ENCODE measurements at regions not wholly inside any gene's neighbourhood (a gene's known extent, or its start where the extent isn't known, plus 50 kb on each side); places are given as distances from the start of the nearest gene placed in this dataset.

GRCh38 chr4:156672492-156673305 is 298.9 kb downstream of the PDGFC start:
- ChIA-PET RAD21 (ENCODE audit: low non-redundant PET in 1 of 2, low total read pairs in 2 of 2, uncharacterized antibody in 2 of 2, unreplicated experiment in 2 of 2) (no interaction called here), CTCF (interaction anchor here (1.3 kb wide), 1 partner anchor 296 kb away, joined by 3 read pairs; no protein-coding TSS in a partner anchor), POLR2A (no interaction called here)
- Histone ChIP-seq H3K9me3 (ENCODE audit: control insufficient read depth in 1 of 2, insufficient read depth in 1 of 2, low read depth in 1 of 2, low read length in 2 of 2) (no peaks in the 10 kb centered on the region), H3K4me1 (ENCODE audit: control insufficient read depth in 1 of 2, insufficient read depth in 2 of 2, low read length in 2 of 2) (peaks cover 0 to 18% of the 10 kb centered on the region in 2 experiments; a peak in 2 of 4 replicates), H4K20me1 (ENCODE audit: insufficient read depth) (no peaks in the 10 kb centered on the region), H3K4me2 (ENCODE audit: low read length) (peak overlapping the region; percentile 53), H3K9ac (ENCODE audit: low read length) (no peak overlapping the region), H3K27ac (ENCODE audit: low read depth, low read length) (no peak overlapping the region), H3K36me3 (ENCODE audit: control insufficient read depth in 1 of 2, insufficient read depth in 2 of 2, low read length in 2 of 2) (no peaks in the 10 kb centered on the region), H3K9me2 (ENCODE audit: insufficient read depth) (no peaks in the 10 kb centered on the region), H2AFZ (ENCODE audit: low read depth, low read length, poor library complexity, severe bottlenecking) (peak overlapping the region; percentile 67), H3K27me3 (ENCODE audit: insufficient read depth, low read length) (no peaks in the 10 kb centered on the region), H3K79me2 (ENCODE audit: insufficient read depth, low read length) (no peaks in the 10 kb centered on the region), H3K4me3 (replicated peaks in 1 of 2; ENCODE audit: low read depth in 1 of 2, low read length in 2 of 2) (peak overlapping the region in 1 of 2 experiments; percentile 16; a peak in 2 of 4 replicates)
- BruUV-seq (replicated peaks): no TSS peak
- DNase-seq (ENCODE audit: low read depth, low spot score): peak; percentile 26
- ATAC-seq: peak; percentile 75
- intact Hi-C loops (cut with micrococcal nuclease): loop anchor here (10.0 kb wide), 1 partner anchor 378 kb away; no protein-coding TSS in a partner anchor
- 0 out of 2 replicates have a peak, but pooled peaks have one; percentile 16 for TF ChIP-seq FOSL1 (IDR thresholded peaks at IDR 0.05; ENCODE audit: low read depth)
- TF ChIP-seq CBX3 (IDR thresholded peaks at IDR 0.05; ENCODE audit: low read depth): no peak
- 0 out of 2 replicates have a peak, but pooled peaks have one; percentile 17 for TF ChIP-seq CEBPB (IDR thresholded peaks at IDR 0.05; ENCODE audit: low read depth)
- no peak for TF ChIP-seq EZH2phosphoT487 (IDR thresholded peaks at IDR 0.05; ENCODE audit: borderline replicate concordance)
- no peak for TF ChIP-seq POLR2AphosphoS5 (IDR thresholded peaks at IDR 0.05; ENCODE audit: low read depth, low read length)
- TF ChIP-seq SP1 (IDR thresholded peaks at IDR 0.05; ENCODE audit: low read depth): no peak
- TF ChIP-seq EZH2 (IDR thresholded peaks at IDR 0.05): no peak
- TF ChIP-seq, protein P1, sequence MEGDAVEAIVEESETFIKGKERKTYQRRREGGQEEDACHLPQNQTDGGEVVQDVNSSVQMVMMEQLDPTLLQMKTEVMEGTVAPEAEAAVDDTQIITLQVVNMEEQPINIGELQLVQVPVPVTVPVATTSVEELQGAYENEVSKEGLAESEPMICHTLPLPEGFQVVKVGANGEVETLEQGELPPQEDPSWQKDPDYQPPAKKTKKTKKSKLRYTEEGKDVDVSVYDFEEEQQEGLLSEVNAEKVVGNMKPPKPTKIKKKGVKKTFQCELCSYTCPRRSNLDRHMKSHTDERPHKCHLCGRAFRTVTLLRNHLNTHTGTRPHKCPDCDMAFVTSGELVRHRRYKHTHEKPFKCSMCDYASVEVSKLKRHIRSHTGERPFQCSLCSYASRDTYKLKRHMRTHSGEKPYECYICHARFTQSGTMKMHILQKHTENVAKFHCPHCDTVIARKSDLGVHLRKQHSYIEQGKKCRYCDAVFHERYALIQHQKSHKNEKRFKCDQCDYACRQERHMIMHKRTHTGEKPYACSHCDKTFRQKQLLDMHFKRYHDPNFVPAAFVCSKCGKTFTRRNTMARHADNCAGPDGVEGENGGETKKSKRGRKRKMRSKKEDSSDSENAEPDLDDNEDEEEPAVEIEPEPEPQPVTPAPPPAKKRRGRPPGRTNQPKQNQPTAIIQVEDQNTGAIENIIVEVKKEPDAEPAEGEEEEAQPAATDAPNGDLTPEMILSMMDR (IDR thresholded peaks at IDR 0.05 in 2 of 3, conservative IDR thresholded peaks at IDR 0.05 in 1 of 3; ENCODE audit: borderline replicate concordance in 1 of 3, insufficient read depth in 1 of 3, low read depth in 2 of 3, low read length in 2 of 3): no peak
- no peak for TF ChIP-seq SRF (IDR thresholded peaks at IDR 0.05; ENCODE audit: low read depth)
- TF ChIP-seq YY1 (IDR thresholded peaks at IDR 0.05; ENCODE audit: extremely low read depth, insufficient replicate concordance, low read depth, low read length): no peak
- TF ChIP-seq REST (IDR thresholded peaks at IDR 0.05; ENCODE audit: low read depth): no peak
- TF ChIP-seq ZBTB33 (IDR thresholded peaks at IDR 0.05; ENCODE audit: extremely low read depth, insufficient replicate concordance, low read length): no peak
- no peak for TF ChIP-seq MAX (IDR thresholded peaks at IDR 0.05)
- TF ChIP-seq ZNF274 (IDR thresholded peaks at IDR 0.05; ENCODE audit: low read depth, low read length): no peak
- TF ChIP-seq EGR1 (IDR thresholded peaks at IDR 0.05; ENCODE audit: low read depth): no peak
- TF ChIP-seq JUND (IDR thresholded peaks at IDR 0.05): peak; percentile 11; the same call in 1 of the 2 replicates
- TF ChIP-seq ELF1 (IDR thresholded peaks at IDR 0.05; ENCODE audit: borderline replicate concordance, low read depth): no peak
- no peak for TF ChIP-seq POLR2A (IDR thresholded peaks at IDR 0.05; ENCODE audit: borderline replicate concordance, extremely low read depth, insufficient read depth, insufficient read length)
- TF ChIP-seq TCF7L2 (IDR thresholded peaks at IDR 0.05; ENCODE audit: borderline replicate concordance, extremely low read depth, insufficient read depth, insufficient read length): no peak

All from HCT116 (cell line).